Smooth muscle cell (in vitro differentiated cells): ENCODE measurements at regions not wholly inside any gene's neighbourhood (a gene's known extent, or its start where the extent isn't known, plus 50 kb on each side); places are given as distances from the start of the nearest gene placed in this dataset.
A peak's percentile ranks its signal among the peaks of the same experiment; 100 is the strongest.

Experiments used
- DNase-seq: peaks from one replicate; lab custom pipeline; 2025; ENCODE audit not compliant: unreplicated experiment; lab: John Stamatoyannopoulos, UW
- H2AFZ ChIP-seq: fragments of 200-600 bp; sonication (generic); 2 replicates; pipeline ENCODE4 v1.6.0; 2016; ENCODE audit warnings: antibody characterized with exemption, low read depth, mild to moderate bottlenecking
- H3F3A ChIP-seq: fragments of 200-600 bp; sonication (generic); 2 replicates; pipeline ENCODE4 v1.6.0; 2017; ENCODE audit warnings: antibody characterized with exemption, low read depth
- H3K27ac ChIP-seq: fragments of 200-600 bp; sonication (generic); 2 replicates; pipeline ENCODE4 v1.5.1; 2016; ENCODE audit warnings: low read depth, mild to moderate bottlenecking
- H3K27me3 ChIP-seq: fragments of 200-600 bp; sonication (generic); 2 replicates; pipeline ENCODE4 v1.6.1; 2016; ENCODE audit warnings: low read depth, mild to moderate bottlenecking
- H3K36me3 ChIP-seq: fragments of 200-600 bp; sonication (generic); 2 replicates; pipeline ENCODE4 v1.5.1; 2016; ENCODE audit warnings: low read depth
- H3K4me1 ChIP-seq: fragments of 200-600 bp; sonication (generic); 2 replicates; pipeline ENCODE4 v1.5.1; 2016; ENCODE audit warnings: low read depth
- H3K4me2 ChIP-seq: fragments of 200-600 bp; sonication (generic); 2 replicates; pipeline ENCODE4 v1.6.0; 2016; ENCODE audit warnings: mild to moderate bottlenecking
- H3K4me3 ChIP-seq: fragments of 200-600 bp; sonication (generic); 2 replicates; pipeline ENCODE4 v1.5.1; 2016; ENCODE audit warnings: mild to moderate bottlenecking
- H3K79me2 ChIP-seq: fragments of 200-600 bp; sonication (generic); 2 replicates; pipeline ENCODE4 v1.6.0; 2016; ENCODE audit warnings: low read depth, mild to moderate bottlenecking
- H3K9ac ChIP-seq: fragments of 200-600 bp; sonication (generic); 2 replicates; pipeline ENCODE4 v1.6.0; 2016; ENCODE audit warnings: low read depth
- H3K9me3 ChIP-seq: fragments of 200-600 bp; sonication (generic); replicated peaks from 2 replicates; pipeline ENCODE4 v1.5.1; 2016; ENCODE audit warnings: low read depth
- H4K20me1 ChIP-seq: fragments of 200-600 bp; sonication (generic); 2 replicates; pipeline ENCODE4 v1.6.0; 2016; ENCODE audit warnings: low read depth
- CTCF ChIP-seq: fragments of 200-600 bp; sonication (generic); IDR thresholded peaks from 2 replicates; pipeline ENCODE4 v1.5.1; 2017; ENCODE audit warnings: borderline replicate concordance, mild to moderate bottlenecking, antibody characterized with exemption; ENCODE audit not compliant: insufficient read depth, poor library complexity, severe bottlenecking
- WGBS: methylation state at CpG from one replicate; pipeline ENCODE4 v1.1.7; 2016; ENCODE audit warnings: low lambda C conversion rate; 5-methylcytosine and 5-hydroxymethylcytosine counted together

GRCh38 chr6:71123051-71123450 lies 165.6 kb upstream of the OGFRL1 start:
- Histone ChIP-seq H3K4me2 (no peak overlapping the region), H3K36me3 (no peaks in the 10 kb centered on the region), H3F3A (no peaks in the 10 kb centered on the region), H3K9ac (no peak overlapping the region), H3K27me3 (no peaks in the 10 kb centered on the region), H3K79me2 (no peaks in the 10 kb centered on the region), H3K9me3 (no peaks in the 10 kb centered on the region), H3K4me3 (no peak overlapping the region), H4K20me1 (no peaks in the 10 kb centered on the region), H2AFZ (no peak overlapping the region), H3K4me1 (no peaks in the 10 kb centered on the region), H3K27ac (peak overlapping the region; percentile 31)
- WGBS = 87% methylated on average over 1 of the region's 1 CpG
- no peak for TF ChIP-seq CTCF
- no peak for DNase-seq

GRCh38 chr6:71124340-71124739 lies 164.3 kb upstream of the OGFRL1 start:
- Histone ChIP-seq H3K27me3 (no peaks in the 10 kb centered on the region), H3K9me3 (no peaks in the 10 kb centered on the region), H3K27ac (peak overlapping the region; percentile 55), H3K9ac (no peak overlapping the region), H3K79me2 (no peaks in the 10 kb centered on the region), H3F3A (no peaks in the 10 kb centered on the region), H3K4me2 (peak overlapping the region; percentile 43), H4K20me1 (no peaks in the 10 kb centered on the region), H3K4me1 (no peaks in the 10 kb centered on the region), H2AFZ (no peak overlapping the region), H3K36me3 (no peaks in the 10 kb centered on the region), H3K4me3 (no peak overlapping the region)
- WGBS = 35% methylated on average over 3 of the region's 3 CpGs
- no peak for TF ChIP-seq CTCF
- no peak for DNase-seq

GRCh38 chr6:71125216-71125615 lies 163.4 kb upstream of the OGFRL1 start:
- H3F3A ChIP-seq = no peaks in the 10 kb centered on the region
- no peak overlapping the region for H3K4me3 ChIP-seq
- H4K20me1 ChIP-seq = no peaks in the 10 kb centered on the region
- no peak for TF ChIP-seq CTCF
- H3K4me2 ChIP-seq = no peak overlapping the region
- no peaks in the 10 kb centered on the region for H3K9me3 ChIP-seq
- no peak overlapping the region for H3K9ac ChIP-seq
- no peaks in the 10 kb centered on the region for H3K27me3 ChIP-seq
- no peak for DNase-seq
- no peaks in the 10 kb centered on the region for H3K36me3 ChIP-seq
- no peak overlapping the region for H3K27ac ChIP-seq
- no peaks in the 10 kb centered on the region for H3K79me2 ChIP-seq
- no peak overlapping the region for H2AFZ ChIP-seq
- H3K4me1 ChIP-seq = no peaks in the 10 kb centered on the region

GRCh38 chr6:71126506-71126905 lies 162.1 kb upstream of the OGFRL1 start:
- H2AFZ ChIP-seq = no peak overlapping the region
- H3K4me1 ChIP-seq = no peaks in the 10 kb centered on the region
- H3K4me3 ChIP-seq = no peak overlapping the region
- no peaks in the 10 kb centered on the region for H3K9me3 ChIP-seq
- no peak for TF ChIP-seq CTCF
- no peak overlapping the region for H3K27ac ChIP-seq
- no peak overlapping the region for H3K9ac ChIP-seq
- no peaks in the 10 kb centered on the region for H3K27me3 ChIP-seq
- no peaks in the 10 kb centered on the region for H4K20me1 ChIP-seq
- 31% methylated on average over 1 of the region's 1 CpG for WGBS
- H3K36me3 ChIP-seq = no peaks in the 10 kb centered on the region
- H3K79me2 ChIP-seq = no peaks in the 10 kb centered on the region
- H3K4me2 ChIP-seq = no peak overlapping the region
- no peaks in the 10 kb centered on the region for H3F3A ChIP-seq
- DNase-seq = no peak
